NT2/D1 (cell line): ENCODE measurements at regions not wholly inside any gene's neighbourhood (a gene's known extent, or its start where the extent isn't known, plus 50 kb on each side); places are given as distances from the start of the nearest gene placed in this dataset.

Source experiments
- SUZ12 ChIP-seq: IDR thresholded peaks from 2 replicates; pipeline ENCODE4 v1.6.1; 2011; ENCODE audit not compliant: insufficient read length, insufficient read depth; ENCODE audit errors: extremely low read depth
- ZNF274 ChIP-seq: IDR thresholded peaks from 2 replicates; pipeline ENCODE4 v1.6.1; 2011; ENCODE audit warnings: mild to moderate bottlenecking, low read depth, low read length

DNA sequence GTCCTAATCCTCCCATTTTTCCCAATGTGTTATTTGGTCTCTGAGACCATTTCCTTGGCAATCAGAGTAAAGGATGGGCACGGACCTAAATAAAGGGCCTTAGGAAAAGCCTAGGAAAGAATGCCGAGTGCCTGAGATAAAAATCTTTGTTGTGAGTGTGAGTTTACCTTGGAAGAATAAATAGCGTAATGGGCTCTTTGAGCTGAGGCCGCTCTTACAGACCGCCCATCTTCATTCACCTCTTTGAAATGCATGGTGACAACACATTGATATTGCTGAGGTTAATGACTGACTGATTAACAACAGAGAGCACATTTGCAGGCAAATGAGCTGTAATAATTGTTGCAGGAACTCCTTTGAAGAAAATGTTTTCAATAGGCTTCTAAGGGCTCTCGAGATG is 1967.1 kb upstream of the WWC1 start:
- TF ChIP-seq ZNF274 (no peak), SUZ12 (no peak)
